Inflammatory macrophage treated with lipopolysaccharide for 1 hour (primary cell): ENCODE measurements at regions not wholly inside any gene's neighbourhood (a gene's known extent, or its start where the extent isn't known, plus 50 kb on each side); places are given as distances from the start of the nearest gene placed in this dataset.

ENCODE experiments used
- DNase-seq, 2 donors: peaks; one replicate each; pipeline ENCODE4 v3.0.0-alpha.2; 2020 to 2022

DNA sequence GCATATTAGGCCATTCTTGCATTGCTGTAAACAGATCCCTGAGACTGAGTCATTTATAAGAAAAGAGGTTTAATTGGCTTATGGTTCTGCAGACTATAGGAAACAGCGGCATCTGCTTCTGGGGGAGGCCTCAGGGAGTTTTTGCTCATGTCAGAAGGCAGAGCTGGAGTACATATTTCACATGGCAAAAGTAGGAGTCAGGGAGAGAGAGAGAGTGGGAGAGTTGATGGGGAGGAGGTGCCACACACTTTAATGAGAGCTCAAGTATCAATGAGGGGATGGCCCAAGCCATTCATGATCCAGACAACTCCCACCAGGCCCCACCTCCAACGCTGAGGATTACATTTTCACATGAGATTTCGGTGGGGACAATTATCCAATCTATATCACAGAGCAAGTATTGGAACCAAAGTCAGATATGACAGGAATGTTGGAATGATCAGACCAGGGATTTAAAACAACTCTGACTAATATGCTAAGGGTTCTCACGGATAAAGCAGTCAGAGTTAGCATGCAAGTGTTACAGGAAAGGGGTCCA is 795.3 kb upstream of the CELF2 start:
- DNase-seq: no peak

DNA sequence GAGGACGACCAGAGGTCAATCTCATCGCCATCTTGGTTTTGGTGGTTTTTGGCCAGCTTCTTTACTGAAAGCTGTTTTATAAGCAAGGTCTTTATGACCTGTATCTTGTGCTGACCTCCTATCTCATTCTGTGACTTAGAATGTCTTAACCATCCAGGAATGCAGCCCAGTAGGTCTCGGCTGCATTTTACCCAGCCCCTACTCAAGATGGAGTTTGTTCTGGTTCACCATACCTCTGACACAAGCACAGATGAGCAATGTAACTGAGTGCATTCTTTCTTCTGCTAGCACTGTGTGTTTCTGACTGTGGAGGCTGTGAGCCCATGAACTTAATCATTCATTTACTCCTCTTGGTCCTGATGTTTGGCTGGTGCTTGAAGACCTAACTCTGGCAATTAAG is 794.5 kb upstream of the CELF2 start:
- no peak for DNase-seq

DNA sequence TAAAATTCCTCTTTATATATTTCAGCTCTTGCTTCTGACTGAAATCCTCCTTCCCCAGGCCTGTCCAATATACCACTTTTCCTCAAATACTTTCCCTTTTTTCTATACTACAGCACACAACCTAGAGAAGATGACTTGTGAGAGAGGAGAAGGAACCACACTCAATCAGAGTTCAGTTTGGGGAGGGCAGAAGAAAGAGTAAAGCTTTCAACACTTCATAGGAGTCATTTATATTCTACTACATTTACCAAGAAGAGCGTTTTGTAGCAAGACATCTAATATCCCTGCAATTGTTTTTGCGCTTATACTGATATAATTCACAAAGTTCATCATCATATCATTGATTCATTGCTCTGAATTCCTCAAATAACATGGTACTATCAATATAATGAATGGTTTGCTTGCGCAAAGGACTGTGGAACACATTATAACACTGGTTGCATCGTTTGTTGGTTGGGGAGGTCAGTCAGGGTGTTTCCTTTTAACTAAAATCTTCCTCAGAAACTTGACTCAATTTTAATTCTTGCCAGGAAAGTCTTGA is 792.5 kb upstream of the CELF2 start:
- no peak for DNase-seq

DNA sequence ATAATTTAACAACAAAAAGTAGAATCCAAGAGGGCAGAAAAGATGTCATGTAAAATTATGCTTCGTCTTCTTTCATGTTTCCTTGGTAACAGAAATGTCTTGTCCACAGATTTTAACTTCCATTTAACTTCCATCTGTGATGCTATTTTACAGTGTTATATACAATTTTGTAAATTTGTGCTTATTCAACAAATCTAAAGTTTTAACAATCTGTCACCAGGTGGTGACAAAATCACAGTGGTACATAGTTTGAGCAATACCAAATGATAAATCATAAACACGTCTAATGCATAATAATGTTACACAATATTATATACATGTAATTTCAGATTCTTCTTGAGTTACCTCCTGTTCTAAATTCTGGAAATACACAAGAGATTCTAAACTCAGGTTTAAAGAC is 784.4 kb upstream of the CELF2 start:
- no peak for DNase-seq

DNA sequence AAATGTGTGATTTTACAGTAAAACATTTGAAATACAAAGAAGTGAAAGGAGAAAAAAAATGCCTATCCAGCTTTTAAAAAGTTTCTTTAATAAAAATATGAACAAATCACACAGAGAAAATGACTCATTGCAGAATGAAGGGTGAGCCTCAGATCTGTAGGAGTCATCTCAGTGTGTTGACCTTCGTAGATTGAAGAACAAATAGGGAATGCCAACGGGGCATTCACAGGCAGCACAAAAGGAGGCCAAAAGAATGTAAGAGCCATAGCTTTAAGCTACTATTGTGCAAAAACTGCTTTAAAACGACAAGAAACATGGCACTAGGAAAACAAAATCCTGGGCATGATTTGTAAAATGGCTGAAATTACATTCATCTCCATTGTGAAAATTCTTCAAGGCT is 782.7 kb upstream of the CELF2 start:
- no peak for DNase-seq

DNA sequence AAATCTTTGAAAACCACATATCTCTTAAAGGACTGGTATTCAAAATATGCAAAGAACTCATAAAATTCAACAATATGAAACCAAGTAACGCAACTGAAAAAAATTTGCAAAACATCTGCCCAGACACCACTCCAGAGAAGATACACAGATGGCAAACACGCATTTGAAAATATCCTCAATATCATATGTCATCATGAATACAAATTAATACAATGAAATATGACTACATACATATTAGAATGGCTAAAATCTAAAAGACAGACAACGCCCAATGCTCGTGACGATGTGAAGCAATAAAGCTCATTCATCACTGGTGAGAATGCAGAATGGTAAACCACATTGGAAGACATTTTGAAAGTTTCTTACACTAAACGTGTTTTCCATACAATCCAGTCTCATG is 770.1 kb upstream of the CELF2 start:
- no peak for DNase-seq

DNA sequence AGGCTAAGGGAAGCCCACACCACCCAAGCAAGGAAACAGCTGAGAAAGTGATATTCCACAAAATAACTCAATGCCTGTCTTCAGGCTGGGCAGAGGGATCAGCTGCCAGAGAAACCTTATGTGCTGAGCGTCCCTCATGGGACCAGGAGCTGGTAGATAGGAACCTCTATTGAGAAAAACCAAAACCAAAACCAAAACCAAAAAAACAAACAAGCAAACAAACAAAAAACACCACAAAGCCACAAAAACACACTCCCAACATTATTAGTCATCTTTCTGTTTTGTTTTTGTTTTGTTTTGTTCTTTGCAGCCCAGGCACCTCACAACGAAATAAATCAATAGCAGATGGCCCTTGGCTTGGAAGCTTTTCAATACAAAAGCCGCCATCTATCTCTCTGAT is 760.8 kb upstream of the CELF2 start:
- no peak for DNase-seq

DNA sequence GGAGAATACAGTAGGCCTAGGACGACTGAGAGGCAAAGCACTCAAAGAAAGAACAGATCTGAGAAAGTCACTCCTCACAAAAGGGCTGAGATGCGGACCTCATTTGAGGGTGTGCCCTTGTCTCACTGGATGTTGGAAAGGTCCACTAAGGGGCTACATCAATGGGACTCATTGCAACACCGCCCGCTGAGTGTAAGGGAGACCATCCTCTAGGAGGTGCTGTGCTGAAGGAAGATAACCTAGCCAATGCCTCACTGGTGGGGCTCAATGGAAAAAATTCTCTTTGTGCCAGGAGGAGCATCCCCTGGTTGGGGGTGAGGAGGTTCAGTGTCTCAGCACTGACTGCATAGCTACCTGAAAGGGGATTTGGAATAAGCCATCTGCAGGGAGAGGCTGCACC is 758.7 kb upstream of the CELF2 start:
- DNase-seq: no peak

DNA sequence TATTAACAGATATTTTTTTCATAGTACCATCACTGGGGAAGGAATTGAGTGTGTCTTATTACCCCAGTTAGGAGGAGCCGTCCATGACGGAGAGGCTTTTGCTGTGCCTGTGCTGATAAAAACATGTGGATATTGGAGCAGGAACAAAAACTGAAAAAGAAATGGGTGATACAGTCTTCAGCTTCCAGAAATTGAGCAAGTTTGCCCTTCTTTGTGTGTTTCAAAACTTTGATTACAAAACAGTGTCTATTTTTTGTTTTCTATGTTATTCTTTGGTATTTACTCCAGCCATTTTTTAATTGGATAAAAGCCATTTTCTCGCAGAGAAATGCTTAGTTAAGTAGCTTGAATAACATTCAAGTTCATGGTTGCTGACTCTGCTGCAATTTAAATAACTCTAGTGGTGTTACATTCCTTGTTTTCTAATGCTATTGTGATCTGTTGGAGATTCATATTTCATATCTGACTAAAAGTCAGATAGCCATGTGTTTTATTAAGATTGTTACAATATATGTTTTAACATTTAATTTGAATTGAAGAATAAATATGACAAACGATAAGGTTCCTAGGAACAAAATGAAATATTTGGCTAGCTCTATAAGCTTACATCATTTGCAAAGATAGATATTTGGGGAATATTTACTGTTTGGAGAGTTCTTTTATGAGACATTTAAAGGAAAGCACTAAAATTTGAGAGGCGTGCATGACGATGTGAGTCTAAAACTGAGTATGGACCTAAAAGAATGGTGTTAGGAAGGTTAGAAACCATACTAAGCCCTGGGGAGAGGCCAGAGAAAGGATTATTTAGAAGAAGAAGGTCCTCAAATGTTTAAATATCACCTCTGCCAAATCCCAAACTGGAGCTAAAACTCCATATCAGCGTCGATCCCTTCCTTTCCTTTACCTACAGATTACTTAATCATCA is 747.3 kb upstream of the CELF2 start:
- DNase-seq: no peak

DNA sequence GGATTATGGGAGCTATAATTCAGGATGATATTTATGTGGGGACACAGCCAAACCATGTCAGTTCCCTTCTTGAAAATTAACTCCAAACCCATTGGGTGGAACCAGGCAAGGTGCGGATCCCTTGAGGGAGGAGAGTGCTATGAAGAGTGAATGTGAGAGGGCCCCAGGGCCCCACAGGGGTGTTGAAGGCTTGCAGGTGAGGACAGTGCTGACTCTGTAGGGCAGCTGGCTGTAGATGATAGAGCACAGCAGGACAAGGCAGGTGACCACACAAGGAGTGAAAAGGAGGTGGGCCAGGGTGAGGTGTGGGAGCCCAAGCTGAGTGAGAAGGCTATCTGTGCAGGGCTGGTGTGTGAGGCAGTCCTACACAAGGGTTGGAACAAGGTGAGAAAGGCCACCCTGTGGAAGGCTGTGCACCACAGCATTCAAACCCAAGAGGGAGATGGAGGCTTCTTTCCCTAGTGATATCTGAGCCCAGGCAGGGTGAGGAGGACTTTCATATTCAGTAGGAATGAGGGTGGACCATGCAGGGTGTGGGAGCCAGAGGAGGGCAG is 746.0 kb upstream of the CELF2 start:
- no peak for DNase-seq

DNA sequence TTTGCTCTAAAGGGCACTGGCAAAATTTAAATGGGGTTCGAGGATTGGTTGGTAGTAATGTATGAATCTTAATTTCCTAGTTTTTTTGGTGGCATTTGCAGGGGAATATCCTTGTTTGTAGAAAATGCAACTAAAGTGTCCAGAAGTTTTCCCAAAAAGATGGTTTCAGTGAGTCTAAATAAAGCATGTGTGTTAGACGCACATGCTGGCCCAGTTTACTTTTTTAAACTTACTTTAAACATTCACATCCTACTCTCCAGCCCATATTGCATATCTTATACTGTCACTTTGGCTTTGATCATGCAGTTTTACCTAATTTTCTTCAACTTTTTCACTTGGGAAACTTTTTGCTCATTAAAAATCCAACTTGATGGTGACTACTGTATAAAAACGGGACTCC is 744.0 kb upstream of the CELF2 start:
- DNase-seq: no peak

DNA sequence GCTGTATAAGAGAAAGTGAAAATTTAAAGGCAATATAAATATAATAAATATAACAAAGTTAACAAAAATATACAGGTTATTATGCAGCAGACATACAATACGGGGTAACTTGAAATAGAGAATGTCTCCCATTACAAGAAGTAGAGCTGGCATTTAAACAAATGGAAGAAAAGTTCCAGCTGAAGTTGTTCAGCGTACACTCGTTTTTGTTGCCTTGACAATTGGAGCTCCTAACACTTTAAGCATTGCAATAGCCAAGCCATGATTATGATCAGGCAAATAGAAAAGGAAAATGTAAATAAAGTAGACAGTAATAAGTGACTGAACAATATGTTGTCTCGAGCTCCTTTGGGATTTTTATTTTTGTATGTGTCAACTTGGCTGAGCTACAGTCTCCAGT is 737.8 kb upstream of the CELF2 start:
- DNase-seq: no peak

DNA sequence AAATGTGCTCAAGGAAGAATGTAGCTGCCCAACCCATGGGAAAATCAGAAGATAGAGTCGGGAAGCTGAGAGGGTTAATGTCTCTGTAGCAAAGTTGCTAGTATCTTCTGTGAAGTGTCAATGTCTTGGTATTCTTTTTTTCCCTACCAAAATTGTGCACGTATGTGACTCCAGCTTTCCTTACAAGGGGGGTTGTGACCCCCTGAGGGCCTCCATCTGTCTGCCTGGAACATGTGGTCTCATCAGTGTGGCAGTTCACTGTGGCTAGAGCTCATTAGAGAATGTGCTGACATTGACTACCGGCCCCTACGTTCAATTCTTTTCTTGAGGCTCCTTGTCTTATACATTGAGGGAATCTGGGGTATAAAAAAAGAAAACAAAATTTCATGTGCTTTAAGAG is 725.2 kb upstream of the CELF2 start:
- no peak for DNase-seq

DNA sequence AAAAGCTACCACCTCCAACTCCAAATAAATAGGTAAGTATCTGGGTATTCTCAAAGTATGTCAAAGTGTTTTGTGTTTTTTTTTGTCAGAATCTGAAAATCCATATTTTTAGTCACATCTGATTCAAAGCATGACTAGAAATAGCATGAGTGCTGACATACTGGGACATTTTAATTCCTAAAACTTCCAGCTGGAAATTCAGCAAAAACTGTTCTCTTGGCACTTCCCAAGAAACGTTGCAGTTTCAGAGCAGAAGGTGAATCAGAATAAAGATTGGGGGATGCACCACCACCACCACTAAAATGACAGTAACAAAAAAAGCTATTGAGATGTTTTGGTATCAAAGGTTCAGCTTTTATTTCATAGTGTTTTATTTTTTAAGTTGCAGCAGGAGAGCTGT is 724.6 kb upstream of the CELF2 start:
- DNase-seq: no peak

DNA sequence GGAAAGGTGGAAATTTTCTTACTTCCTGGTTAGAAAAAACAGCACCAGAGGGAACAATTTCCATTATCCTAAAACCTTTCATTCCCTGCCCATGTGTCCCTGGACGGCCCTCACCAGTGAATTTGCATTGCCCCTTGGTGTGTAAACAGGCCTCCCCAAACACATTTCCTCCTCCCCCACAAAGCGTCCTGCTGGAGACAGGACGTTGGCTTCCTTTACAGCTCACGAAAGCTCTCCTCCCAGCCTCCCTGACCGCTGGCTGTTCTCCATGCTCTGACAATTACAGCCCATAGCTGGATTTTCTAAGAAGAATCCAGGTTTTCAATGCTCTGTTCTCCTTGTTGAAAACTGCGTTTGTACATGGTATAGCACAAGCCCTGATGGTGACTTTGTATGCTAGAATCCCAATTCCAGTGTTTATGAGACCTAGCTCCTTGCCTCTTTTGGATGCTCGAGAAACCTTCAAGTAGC is 724.2 kb upstream of the CELF2 start:
- no peak for DNase-seq

DNA sequence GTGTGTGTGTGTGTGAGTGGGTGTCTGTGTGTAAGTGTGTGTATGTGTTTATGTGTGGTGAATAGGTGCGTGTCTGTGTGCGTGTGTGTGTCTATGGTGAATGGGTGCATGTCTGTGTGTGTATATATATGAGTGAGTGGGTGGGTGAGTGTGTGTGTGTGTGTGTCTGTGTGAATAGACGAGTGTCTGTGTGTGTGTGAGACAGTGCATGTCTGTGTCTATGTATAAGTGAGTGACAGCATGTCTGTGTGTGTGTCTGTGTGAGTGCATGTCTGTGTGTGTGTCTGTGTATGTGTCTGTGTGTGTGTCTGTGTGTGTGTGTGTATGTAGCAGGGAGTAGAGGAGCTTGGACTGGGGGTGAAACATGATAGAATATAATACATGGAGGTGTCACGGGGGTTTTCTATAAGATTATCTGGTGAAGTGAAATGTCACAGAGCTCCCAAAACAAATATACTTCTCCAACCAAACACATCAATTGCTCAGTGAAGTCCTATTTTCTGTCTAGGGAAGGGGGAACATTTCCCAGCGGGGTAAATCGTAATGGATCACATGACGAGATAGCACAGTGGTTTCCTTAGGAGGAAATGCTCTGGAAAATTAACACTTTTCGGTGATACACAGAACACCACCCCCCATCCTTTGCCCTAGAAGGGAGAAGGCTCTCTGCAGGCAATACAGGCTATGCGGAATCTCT is 723.3 kb upstream of the CELF2 start:
- DNase-seq: no peak

DNA sequence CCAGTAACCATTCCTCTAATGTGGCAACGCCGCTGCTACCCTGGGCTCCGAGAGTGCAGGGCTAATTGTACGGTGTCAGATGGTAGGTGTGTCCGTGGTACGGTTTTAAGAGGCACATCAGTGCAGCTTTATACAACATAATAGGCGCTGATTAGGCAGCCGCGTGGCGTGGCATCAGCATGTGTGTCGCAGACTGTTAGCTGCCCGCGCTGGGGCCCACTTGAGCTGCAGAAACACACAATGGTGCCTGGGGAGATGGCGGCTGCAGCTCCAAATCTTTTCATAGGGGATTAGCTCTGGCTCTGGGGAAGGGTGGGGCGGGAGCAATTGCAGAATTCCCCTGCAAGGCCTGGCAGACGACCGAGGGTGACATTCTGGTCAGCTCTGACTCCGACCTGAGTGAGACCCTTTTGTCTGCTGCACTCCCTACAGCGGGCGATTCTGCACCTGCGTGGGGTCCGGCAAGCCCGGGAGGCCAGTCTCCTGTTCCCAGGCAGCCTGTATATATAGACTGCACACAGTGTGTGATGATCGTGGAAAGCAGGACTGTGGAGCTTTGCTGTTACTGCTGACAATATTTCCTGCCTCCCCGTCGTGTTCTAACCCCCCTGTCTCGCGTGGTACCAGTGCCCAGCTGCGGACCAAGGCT is 722.7 kb upstream of the CELF2 start:
- no peak for DNase-seq

DNA sequence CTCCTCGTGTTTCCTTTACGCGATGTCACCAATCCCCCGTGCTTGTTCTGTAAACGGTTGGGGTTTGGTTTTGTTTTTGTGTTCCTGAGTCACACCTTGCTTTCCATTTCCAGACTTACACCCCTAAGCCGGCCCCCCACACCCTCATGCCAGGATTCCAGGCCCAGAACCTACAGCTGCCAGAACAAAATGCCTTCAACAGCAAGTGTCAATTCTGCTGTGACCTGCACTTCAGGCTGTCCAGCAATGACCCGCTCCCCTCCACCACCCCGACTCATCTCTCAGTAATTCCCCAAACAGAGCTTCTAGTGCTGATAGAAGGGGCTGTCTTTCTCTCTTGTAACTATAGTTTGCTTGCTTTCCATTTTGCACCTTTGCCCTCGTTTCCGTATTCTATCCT is 722.1 kb upstream of the CELF2 start:
- DNase-seq: no peak

DNA sequence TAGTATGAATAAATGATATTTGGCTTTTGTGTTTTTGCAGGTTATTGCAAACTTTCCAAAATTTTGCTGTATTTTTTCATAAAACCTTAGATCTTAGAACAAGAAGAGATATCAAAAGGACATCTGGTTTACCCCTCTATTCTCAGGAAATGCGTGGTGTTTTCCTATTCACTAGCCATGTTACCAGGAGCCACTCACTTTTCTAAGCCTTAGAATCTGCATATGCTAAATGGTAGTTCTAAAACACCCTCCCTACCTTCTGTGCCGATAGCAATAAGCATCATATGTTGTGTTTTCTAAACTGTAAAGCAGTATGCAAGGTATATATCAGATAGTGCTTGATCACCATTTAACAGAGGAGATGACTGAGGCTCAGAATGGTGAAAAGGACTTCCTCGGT is 715.0 kb upstream of the CELF2 start:
- DNase-seq: no peak

DNA sequence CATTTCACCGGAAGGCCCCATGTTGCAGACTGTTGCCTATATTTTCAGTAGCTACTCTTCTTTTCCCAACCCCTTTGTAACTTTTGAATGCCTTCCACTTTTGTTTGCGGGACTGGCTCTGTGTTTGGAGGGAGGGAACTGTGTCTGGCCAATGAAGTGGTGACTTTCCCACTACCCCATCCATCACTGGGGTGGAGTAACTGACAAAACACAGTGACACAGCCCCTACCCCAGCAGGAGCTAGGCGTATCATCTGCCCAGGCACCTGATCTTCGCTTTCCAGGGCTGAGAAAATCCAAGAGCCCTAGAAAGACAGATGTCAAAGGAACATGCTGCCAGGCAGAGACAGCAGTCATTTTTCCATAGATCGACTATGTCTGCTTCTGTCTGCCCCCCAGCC is 710.6 kb upstream of the CELF2 start:
- DNase-seq: no peak

DNA sequence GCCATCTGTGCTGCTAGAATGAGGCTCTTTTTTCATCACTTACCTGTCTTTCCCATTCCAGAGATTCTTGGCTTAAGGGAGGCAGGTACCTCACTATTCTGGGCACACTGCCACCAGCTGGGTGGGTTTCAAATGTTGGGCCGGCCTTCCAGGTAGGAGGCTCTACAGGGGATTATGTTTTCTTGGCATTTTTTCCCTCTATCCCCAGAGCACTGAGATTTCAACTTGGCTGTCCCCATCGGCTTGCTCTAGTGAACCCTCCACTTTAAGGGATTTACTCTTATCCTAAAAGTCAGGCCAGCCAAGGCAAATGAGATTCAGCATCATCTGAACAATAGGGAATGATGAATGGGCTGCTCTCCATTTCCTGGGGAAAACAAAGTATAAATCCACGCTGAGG is 710.1 kb upstream of the CELF2 start:
- no peak for DNase-seq

DNA sequence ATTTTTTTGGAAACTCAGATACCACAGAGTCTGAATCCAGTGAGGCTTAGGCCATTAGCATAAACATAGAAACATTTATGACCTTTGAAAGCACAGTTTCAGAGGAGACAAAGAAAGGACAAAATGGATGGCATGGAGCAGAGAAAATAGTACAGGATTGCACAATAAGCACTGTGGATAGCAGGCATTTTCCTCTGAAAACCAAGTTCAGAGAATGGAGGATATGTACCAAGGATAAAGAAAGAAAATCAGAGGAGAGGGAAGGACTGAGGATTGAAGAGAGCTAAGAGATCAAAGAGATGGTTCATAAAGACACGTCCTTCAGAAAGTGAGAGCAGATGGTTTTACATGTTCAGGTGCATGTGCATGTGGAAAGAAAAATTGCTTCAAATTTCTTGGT is 707.2 kb upstream of the CELF2 start:
- no peak for DNase-seq

DNA sequence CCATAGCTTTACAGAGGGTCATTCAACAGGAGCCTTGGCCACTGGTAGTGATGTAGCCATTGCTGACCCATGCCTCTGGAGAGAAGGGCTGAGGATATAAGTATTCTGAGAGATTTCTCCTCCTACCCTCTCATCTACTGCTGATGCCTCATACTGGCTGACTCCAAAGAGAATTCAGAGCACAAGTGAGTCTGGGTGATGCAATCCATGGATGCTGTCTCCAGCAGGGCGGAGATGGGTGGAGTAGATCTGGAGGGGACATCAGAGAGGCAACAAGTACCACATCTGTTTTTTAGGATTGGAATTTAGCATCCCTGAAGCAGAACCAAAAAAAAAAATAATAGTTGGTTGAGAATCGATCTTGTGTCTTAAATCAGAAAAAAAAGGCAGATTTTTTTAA is 705.7 kb upstream of the CELF2 start:
- DNase-seq: no peak
